ENCODE measurements at regions not wholly inside any gene's neighbourhood (a gene's known extent, or its start where the extent isn't known, plus 50 kb on each side); places are given as distances from the start of the nearest gene placed in this dataset.

DNA sequence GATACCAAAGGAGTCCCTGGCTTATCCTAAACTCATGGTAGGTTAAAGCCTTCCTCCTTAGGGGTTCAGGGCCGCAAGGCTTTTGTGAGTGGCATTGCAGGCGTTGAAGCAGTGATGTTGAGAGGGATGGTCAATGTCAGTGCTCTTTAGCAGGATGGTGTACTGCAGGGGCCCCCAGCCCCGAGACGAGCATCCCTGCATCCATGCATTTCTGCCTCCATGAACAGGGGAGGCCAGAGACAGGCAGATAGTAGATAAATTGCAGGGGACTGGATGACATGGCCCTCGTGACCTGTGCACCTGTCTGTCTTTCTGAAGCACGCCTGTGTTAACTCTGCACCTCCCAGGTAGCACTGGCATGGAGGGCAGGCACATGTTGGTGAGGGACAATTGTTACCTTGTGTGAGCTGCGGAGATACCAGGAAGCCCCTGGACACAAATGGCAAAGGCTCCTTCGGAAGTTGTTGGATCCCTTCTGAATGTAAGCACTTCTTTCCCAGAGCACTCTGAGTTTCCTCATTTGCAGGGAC is 133.5 kb downstream of the SNRPN start:
- no peak overlapping the region for H3K4ac ChIP-seq (replicated peaks; ENCODE audit: insufficient read length, low read depth, low read length)
- no peak overlapping the region for H3K23ac ChIP-seq (ENCODE audit: insufficient read length)
- no peaks in the 10 kb centered on the region for H3K23me2 ChIP-seq (ENCODE audit: low read depth, low read length)
- H3K79me1 ChIP-seq (ENCODE audit: low read depth, low read length), result peaks cover 2% of the 10 kb centered on the region; the same call in 1 of the 2 replicates
- H2AFZ ChIP-seq (ENCODE audit: low read length), result no peak overlapping the region
- H4K8ac ChIP-seq (ENCODE audit: extremely low read depth, insufficient read depth, low read length), result no peak overlapping the region
- no peak overlapping the region for H3K56ac ChIP-seq (replicated peaks; ENCODE audit: insufficient read length, low read depth, low read length)
- peaks cover 30 to 52% of the 10 kb centered on the region in 2 experiments for H3K9me3 ChIP-seq (ENCODE audit: insufficient read depth in 2 of 2, low read depth in 1 of 2, low read length in 1 of 2)
- no peak overlapping the region for H2AK5ac ChIP-seq (ENCODE audit: low read depth, low read length)
- H2BK12ac ChIP-seq (ENCODE audit: low read depth, low read length), result no peak overlapping the region
- H2BK20ac ChIP-seq (ENCODE audit: low read length), result no peak overlapping the region
- H4K20me1 ChIP-seq (replicated peaks in 1 of 2; ENCODE audit: control insufficient read depth in 1 of 2, insufficient read depth in 2 of 2, low read length in 2 of 2), result peaks cover 7 to 11% of the 10 kb centered on the region in 2 experiments
- no peak overlapping the region for H3K27ac ChIP-seq (ENCODE audit: low read depth, low read length)
- 73% methylated on average over 6 of the region's 8 CpGs; no CpG with 5 or more reads in 1 of the 2 experiments for WGBS, 2 experiments (ENCODE audit: extremely low coverage in 1 of 2, insufficient coverage in 1 of 2, insufficient read length in 1 of 2, insufficient replicate concordance in 2 of 2, low coverage in 1 of 2, low lambda C conversion rate in 2 of 2, missing lambda C conversion rate in 1 of 2)
- H4K91ac ChIP-seq (replicated peaks; ENCODE audit: insufficient read length, low read length), result no peak overlapping the region
- H3K27me3 ChIP-seq (replicated peaks in 1 of 4; ENCODE audit: control insufficient read depth in 3 of 4, extremely low read depth in 1 of 4, insufficient read depth in 3 of 4, low read length in 3 of 4), result no peaks in the 10 kb centered on the region
- no peak overlapping the region for H3K4me3 ChIP-seq (ENCODE audit: extremely low read depth in 1 of 4, insufficient read depth in 2 of 4, low read depth in 3 of 4, low read length in 4 of 4)
- H3K79me2 ChIP-seq (ENCODE audit: control insufficient read depth in 1 of 2, insufficient read depth in 2 of 2, low read length in 2 of 2), result peaks cover 0 to 67% of the 10 kb centered on the region in 2 experiments; a peak in 3 of 4 replicates
- no peak overlapping the region for H3K4me2 ChIP-seq (ENCODE audit: insufficient read depth in 1 of 2, low read depth in 2 of 2, low read length in 2 of 2)
- no peaks in the 10 kb centered on the region for H3K4me1 ChIP-seq (replicated peaks in 1 of 4; ENCODE audit: control insufficient read depth in 3 of 4, insufficient read depth in 4 of 4, low read length in 3 of 4)
- CTCF ChIA-PET (ENCODE audit: partially characterized antibody), result no interaction called here
- no peak overlapping the region for H2BK5ac ChIP-seq (ENCODE audit: low read depth, low read length)
- no peak overlapping the region for H3K14ac ChIP-seq (ENCODE audit: insufficient read length)
- H3K18ac ChIP-seq (ENCODE audit: extremely low read depth, low read length), result no peak overlapping the region
- no peak overlapping the region for H2BK120ac ChIP-seq (replicated peaks; ENCODE audit: low read depth, low read length)
- FAIRE-seq (no peak), DNase-seq (ENCODE audit: low read depth in 1 of 2, low spot score in 2 of 2) (no peak)
- no peak overlapping the region for H4K5ac ChIP-seq (ENCODE audit: insufficient read length, low read depth, low read length)
- no peak overlapping the region for H2BK15ac ChIP-seq (ENCODE audit: low read length)
- TF ChIP-seq RXRA (IDR thresholded peaks at IDR 0.05; ENCODE audit: insufficient read depth, low read depth, low read length) (no peak), RFX5 (IDR thresholded peaks at IDR 0.05; ENCODE audit: borderline replicate concordance, low read depth, low read length) (no peak), TCF12 (IDR thresholded peaks at IDR 0.05; ENCODE audit: low read depth, low read length) (no peak)
- TF ChIP-seq, protein P1, sequence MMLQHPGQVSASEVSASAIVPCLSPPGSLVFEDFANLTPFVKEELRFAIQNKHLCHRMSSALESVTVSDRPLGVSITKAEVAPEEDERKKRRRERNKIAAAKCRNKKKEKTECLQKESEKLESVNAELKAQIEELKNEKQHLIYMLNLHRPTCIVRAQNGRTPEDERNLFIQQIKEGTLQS (IDR thresholded peaks at IDR 0.05; ENCODE audit: insufficient read depth, low read depth, low read length), result no peak
- H3K9ac ChIP-seq (replicated peaks in 1 of 4; ENCODE audit: extremely low read depth in 1 of 4, low read depth in 3 of 4, low read length in 3 of 4), result no peak overlapping the region
- H3K36me3 ChIP-seq (ENCODE audit: control insufficient read depth in 2 of 4, insufficient read depth in 4 of 4, low read length in 3 of 4), result peaks cover 62 to 88% (median 80%) of the 10 kb centered on the region in 4 experiments
- POLR2A ChIA-PET (ENCODE audit: partially characterized antibody), result no interaction called here
